PFSK-1 (cell line): ENCODE measurements at regions not wholly inside any gene's neighbourhood (a gene's known extent, or its start where the extent isn't known, plus 50 kb on each side); places are given as distances from the start of the nearest gene placed in this dataset.

Experiments
- POLR2AphosphoS5 ChIP-seq: IDR thresholded peaks from 2 replicates; pipeline ENCODE4 v1.6.1; 2012; ENCODE audit warnings: low read depth, mild to moderate bottlenecking, control low read depth, low read length, moderate library complexity
- REST ChIP-seq, 2 experiments: IDR thresholded peaks; 2 replicates each; pipeline versions ENCODE4 v1.6.1 to v1.8.0; 2011 to 2012; ENCODE audit warnings: low read depth in 2 of 2, low read length in 2 of 2, control low read depth in 1 of 2, inconsistent platforms in 1 of 2, mild to moderate bottlenecking in 1 of 2, moderate library complexity in 1 of 2; ENCODE audit not compliant: insufficient read depth in 1 of 2
- SIN3A ChIP-seq: IDR thresholded peaks from 2 replicates; pipeline ENCODE4 v1.6.1; 2012; ENCODE audit warnings: mild to moderate bottlenecking, low read length, moderate library complexity, borderline replicate concordance; ENCODE audit not compliant: insufficient read depth
- TAF1 ChIP-seq: IDR thresholded peaks from 2 replicates; pipeline ENCODE4 v1.6.1; 2012; ENCODE audit warnings: low read length, control low read depth, borderline replicate concordance; ENCODE audit not compliant: insufficient read depth

- no peak for TF ChIP-seq POLR2AphosphoS5
- no peak for TF ChIP-seq TAF1
- no peak for TF ChIP-seq REST (IDR thresholded peaks at IDR 0.05; ENCODE audit: insufficient read depth in 1 of 2, low read depth in 2 of 2, low read length in 2 of 2)
- TF ChIP-seq SIN3A, result no peak
Measured at GRCh38 chr5:143514616-143515335, 111.3 kb upstream of the NR3C1 start.
